HEK293T (cell line): ENCODE measurements at regions not wholly inside any gene's neighbourhood (a gene's known extent, or its start where the extent isn't known, plus 50 kb on each side); places are given as distances from the start of the nearest gene placed in this dataset.

Experiments
- ARNT ChIP-seq: fragments of 450-650 bp; IDR thresholded peaks from 2 replicates; pipeline ENCODE4 v1.6.1; 2017; ENCODE audit warnings: mild to moderate bottlenecking
- BHLHE40 ChIP-seq: fragments of 450-650 bp; IDR thresholded peaks from 2 replicates; pipeline ENCODE4 v1.6.1; 2016; ENCODE audit warnings: mild to moderate bottlenecking, moderate library complexity, borderline replicate concordance
- PKNOX1 ChIP-seq: fragments of 450-650 bp; IDR thresholded peaks from 2 replicates; pipeline ENCODE4 v1.6.1; 2016
- SP1 ChIP-seq: fragments of 450-650 bp; IDR thresholded peaks from 2 replicates; pipeline ENCODE4 v1.6.1; 2017
- SUZ12 ChIP-seq: fragments of 450-650 bp; IDR thresholded peaks from 2 replicates; pipeline ENCODE4 v1.6.1; 2016; ENCODE audit warnings: mild to moderate bottlenecking

DNA sequence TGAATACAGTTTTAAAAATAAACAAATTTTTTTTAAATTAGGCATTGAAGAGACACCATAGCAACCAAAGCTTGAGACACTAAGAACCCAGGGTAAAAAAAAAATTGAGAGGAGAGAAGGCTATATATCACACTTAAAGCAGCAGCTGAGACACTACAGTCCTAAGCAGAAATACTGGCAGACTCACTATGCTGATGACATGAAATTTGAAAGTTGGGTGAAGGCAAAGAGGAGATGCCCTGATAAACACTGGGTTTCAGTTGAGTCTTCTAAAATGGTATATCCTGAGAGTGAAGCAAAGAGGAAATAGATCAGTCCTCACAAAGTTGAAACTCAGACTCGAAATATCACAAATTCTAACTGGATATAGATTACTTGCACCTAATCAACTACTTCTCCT, 419.9 kb upstream of the CDH9 start:
- no peak for TF ChIP-seq SP1
- no peak for TF ChIP-seq ARNT
- TF ChIP-seq SUZ12, result no peak
- no peak for TF ChIP-seq PKNOX1
- no peak for TF ChIP-seq BHLHE40
